Panc1 (cell line): ENCODE measurements at regions not wholly inside any gene's neighbourhood (a gene's known extent, or its start where the extent isn't known, plus 50 kb on each side); places are given as distances from the start of the nearest gene placed in this dataset.

Experiments
- ATAC-seq: fragments of 200-7000 bp; cut with Tn5 transposase; 2 replicates; pipeline ENCODE4 v1.9.1; 2020; ENCODE audit warnings: mild to moderate bottlenecking, moderate library complexity
- BruUV-seq: library from RNA; stranded (reverse); fragments of 400-500 nt; replicated peaks from 2 replicates; lab custom pipeline; 2021; lab: Mats Ljungman, UMichigan
- CTCF ChIA-PET: fragments of 300-600 bp; sonication (Branson Sonifier 250); formaldehyde crosslinking; loops from one replicate; lab custom pipeline; 2022; ENCODE audit warnings: antibody characterized with exemption; lab: Charles Lee
- POLR2A ChIA-PET: fragments of 300-600 bp; sonication (Branson Sonifier 250); formaldehyde crosslinking; loops from one replicate; lab custom pipeline; 2022; ENCODE audit warnings: antibody characterized with exemption; lab: Charles Lee
- DNase-seq: peaks from one replicate; pipeline ENCODE4 v3.0.0-alpha.2; 2010; ENCODE audit warnings: low read depth, low spot score
- H3K27ac ChIP-seq: 2 replicates; pipeline ENCODE4 v1.5.1; 2011; ENCODE audit warnings: mild to moderate bottlenecking, low read length, inconsistent platforms
- H3K27me3 ChIP-seq: fragments of 200-500 bp; sonication (Bioruptor generic); 2 replicates; pipeline ENCODE4 v1.6.0; 2014; ENCODE audit warnings: low read length, inconsistent platforms; ENCODE audit not compliant: control insufficient read depth, insufficient read depth
- H3K36me3 ChIP-seq: fragments of 200-500 bp; sonication (Bioruptor generic); 2 replicates; pipeline ENCODE4 v1.5.1; 2014; ENCODE audit warnings: inconsistent platforms, mild to moderate bottlenecking, low read length, moderate library complexity; ENCODE audit not compliant: control insufficient read depth, insufficient read depth
- H3K4me1 ChIP-seq: 2 replicates; pipeline ENCODE4 v1.5.1; 2011; ENCODE audit warnings: inconsistent platforms, mild to moderate bottlenecking, low read length, moderate library complexity; ENCODE audit not compliant: control insufficient read depth, insufficient read depth
- H3K4me3 ChIP-seq, 2 experiments: 2 replicates each; pipeline ENCODE4 v1.5.1; 2011 to 2012; ENCODE audit warnings: low read depth in 2 of 2, low read length in 2 of 2, mild to moderate bottlenecking in 2 of 2, inconsistent platforms in 1 of 2, moderate library complexity in 1 of 2
- H3K9me3 ChIP-seq: fragments of 200-500 bp; sonication (Bioruptor generic); 2 replicates; pipeline ENCODE4 v1.5.1; 2014; ENCODE audit warnings: low read depth, mild to moderate bottlenecking, inconsistent platforms, low read length, moderate library complexity; ENCODE audit not compliant: control insufficient read depth, insufficient read depth
- POLR2AphosphoS5 ChIP-seq: IDR thresholded peaks from 2 replicates; pipeline ENCODE4 v1.6.1; 2012; ENCODE audit warnings: mild to moderate bottlenecking, low read depth, low read length, moderate library complexity
- SIN3A ChIP-seq: IDR thresholded peaks from 2 replicates; pipeline ENCODE4 v1.6.1; 2012; ENCODE audit warnings: low read depth, mild to moderate bottlenecking, low read length, moderate library complexity, borderline replicate concordance; ENCODE audit not compliant: insufficient read depth
- TCF7L2 ChIP-seq: IDR thresholded peaks from 2 replicates; pipeline ENCODE4 v1.6.1; 2011; ENCODE audit warnings: mild to moderate bottlenecking, low read depth, low read length, inconsistent platforms
- in situ Hi-C: cut with HindIII; loops from 2 replicates; pipeline ENCODE4 v1.10.0; 2016; ENCODE audit warnings: low sequenced_read_pairs, low pct_unique_long_range_greater_than_20kb
- intact Hi-C: fragments of 100-400 bp; cut with micrococcal nuclease; formaldehyde crosslinking; loops from one replicate; pipeline ENCODE4 v1.10.0; 2022; ENCODE audit not compliant: unreplicated experiment
- TF ChIP-seq, protein P1 (sequence below): fragments of 450-650 bp; IDR thresholded peaks from 2 replicates; pipeline ENCODE4 v1.5.1; 2017; ENCODE audit warnings: mild to moderate bottlenecking
- TF ChIP-seq, protein P2 (sequence below), 2 experiments: IDR thresholded peaks; 2 replicates each; pipeline ENCODE4 v1.6.1; 2011 to 2012; ENCODE audit warnings: low read depth in 2 of 2, control low read depth in 1 of 2, low read length in 1 of 2, mild to moderate bottlenecking in 1 of 2, moderate library complexity in 1 of 2; ENCODE audit not compliant: insufficient read depth in 1 of 2

DNA sequence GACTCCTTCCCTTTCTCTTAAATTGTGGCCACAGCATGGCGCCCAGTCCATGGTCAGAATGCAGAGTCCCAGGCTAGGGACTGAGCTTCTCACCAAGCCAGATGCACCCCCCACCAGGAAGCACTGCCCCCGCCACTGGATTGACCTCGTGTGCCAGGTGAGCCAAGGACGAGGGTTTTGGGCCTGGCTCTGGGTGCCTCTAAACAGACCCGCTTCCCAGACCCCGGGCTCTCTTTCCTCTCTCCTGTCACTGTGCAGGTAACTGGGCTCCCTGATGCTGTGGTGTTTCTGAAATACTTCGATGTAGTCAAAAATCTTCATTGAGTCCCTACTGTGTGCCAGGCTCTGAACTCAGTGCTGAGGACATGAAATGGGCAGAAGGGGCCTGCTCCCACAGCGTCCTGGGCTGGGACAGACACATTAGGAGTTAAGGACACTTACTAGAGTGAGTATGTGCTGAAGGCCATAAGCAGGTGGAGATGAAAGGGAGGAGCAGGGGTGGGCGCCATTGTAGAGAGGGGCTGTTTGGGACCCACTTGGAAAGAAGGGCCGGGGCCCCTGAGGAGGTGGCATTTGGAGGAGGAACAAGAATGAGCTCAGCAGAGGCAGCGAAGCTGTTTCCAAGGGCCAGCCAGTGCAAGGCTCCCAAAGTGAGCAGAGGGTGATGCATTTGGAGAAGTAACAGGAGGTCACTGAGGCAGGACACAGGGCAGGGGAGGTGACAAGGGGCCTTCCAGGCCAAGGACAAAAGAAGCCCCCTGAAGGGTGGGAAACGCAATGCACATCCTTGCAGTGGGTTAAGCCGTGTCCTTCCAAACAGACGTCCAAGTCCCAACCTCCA is 217.1 kb downstream of the ANKRD60 start:
- ATAC-seq (no peak), DNase-seq (no peak)
- POLR2A ChIA-PET, result no interaction called here
- Histone ChIP-seq H3K9me3 (peaks cover 7% of the 10 kb centered on the region; the same call in 1 of the 2 replicates), H3K36me3 (no peaks in the 10 kb centered on the region), H3K27me3 (no peaks in the 10 kb centered on the region), H3K27ac (no peak overlapping the region), H3K4me3 (no peak overlapping the region), H3K4me1 (peaks cover under 1% of the 10 kb centered on the region)
- intact Hi-C loops, result no loop called here
- TF ChIP-seq POLR2AphosphoS5 (no peak), SIN3A (no peak), TCF7L2 (no peak)
- TF ChIP-seq, protein P1, sequence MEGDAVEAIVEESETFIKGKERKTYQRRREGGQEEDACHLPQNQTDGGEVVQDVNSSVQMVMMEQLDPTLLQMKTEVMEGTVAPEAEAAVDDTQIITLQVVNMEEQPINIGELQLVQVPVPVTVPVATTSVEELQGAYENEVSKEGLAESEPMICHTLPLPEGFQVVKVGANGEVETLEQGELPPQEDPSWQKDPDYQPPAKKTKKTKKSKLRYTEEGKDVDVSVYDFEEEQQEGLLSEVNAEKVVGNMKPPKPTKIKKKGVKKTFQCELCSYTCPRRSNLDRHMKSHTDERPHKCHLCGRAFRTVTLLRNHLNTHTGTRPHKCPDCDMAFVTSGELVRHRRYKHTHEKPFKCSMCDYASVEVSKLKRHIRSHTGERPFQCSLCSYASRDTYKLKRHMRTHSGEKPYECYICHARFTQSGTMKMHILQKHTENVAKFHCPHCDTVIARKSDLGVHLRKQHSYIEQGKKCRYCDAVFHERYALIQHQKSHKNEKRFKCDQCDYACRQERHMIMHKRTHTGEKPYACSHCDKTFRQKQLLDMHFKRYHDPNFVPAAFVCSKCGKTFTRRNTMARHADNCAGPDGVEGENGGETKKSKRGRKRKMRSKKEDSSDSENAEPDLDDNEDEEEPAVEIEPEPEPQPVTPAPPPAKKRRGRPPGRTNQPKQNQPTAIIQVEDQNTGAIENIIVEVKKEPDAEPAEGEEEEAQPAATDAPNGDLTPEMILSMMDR, result no peak
- TF ChIP-seq, protein P2, sequence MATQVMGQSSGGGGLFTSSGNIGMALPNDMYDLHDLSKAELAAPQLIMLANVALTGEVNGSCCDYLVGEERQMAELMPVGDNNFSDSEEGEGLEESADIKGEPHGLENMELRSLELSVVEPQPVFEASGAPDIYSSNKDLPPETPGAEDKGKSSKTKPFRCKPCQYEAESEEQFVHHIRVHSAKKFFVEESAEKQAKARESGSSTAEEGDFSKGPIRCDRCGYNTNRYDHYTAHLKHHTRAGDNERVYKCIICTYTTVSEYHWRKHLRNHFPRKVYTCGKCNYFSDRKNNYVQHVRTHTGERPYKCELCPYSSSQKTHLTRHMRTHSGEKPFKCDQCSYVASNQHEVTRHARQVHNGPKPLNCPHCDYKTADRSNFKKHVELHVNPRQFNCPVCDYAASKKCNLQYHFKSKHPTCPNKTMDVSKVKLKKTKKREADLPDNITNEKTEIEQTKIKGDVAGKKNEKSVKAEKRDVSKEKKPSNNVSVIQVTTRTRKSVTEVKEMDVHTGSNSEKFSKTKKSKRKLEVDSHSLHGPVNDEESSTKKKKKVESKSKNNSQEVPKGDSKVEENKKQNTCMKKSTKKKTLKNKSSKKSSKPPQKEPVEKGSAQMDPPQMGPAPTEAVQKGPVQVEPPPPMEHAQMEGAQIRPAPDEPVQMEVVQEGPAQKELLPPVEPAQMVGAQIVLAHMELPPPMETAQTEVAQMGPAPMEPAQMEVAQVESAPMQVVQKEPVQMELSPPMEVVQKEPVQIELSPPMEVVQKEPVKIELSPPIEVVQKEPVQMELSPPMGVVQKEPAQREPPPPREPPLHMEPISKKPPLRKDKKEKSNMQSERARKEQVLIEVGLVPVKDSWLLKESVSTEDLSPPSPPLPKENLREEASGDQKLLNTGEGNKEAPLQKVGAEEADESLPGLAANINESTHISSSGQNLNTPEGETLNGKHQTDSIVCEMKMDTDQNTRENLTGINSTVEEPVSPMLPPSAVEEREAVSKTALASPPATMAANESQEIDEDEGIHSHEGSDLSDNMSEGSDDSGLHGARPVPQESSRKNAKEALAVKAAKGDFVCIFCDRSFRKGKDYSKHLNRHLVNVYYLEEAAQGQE (IDR thresholded peaks at IDR 0.05; ENCODE audit: insufficient read depth in 1 of 2, low read depth in 2 of 2, low read length in 1 of 2), result no peak
- CTCF ChIA-PET, result no interaction called here
- no TSS peak for BruUV-seq
- in situ Hi-C loops, result no loop called here

DNA sequence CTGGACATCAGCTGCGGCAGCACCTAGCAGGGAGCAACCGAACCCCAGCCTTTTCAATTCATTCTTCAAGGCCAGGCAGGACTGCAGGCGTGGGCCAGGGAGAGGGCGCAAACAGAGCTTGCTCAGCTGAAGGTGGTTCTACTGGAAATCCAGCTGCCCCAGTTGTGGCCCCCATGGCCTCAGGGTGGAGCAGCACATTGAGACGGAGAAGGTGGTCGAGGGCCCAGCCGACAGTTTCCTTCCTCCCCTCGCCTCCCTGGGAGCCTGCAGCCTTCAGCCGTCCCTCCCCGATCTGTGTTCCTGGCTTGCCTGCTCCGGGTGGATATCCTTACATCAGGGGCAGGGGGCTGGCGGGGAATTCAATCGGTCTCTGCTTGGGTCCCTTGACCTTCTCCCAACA is 217.8 kb downstream of the ANKRD60 start:
- no peak for DNase-seq
- CTCF ChIA-PET, result no interaction called here
- BruUV-seq, result no TSS peak
- Histone ChIP-seq H3K36me3 (no peaks in the 10 kb centered on the region), H3K4me1 (no peaks in the 10 kb centered on the region; the same call in 1 of the 2 replicates), H3K4me3 (no peak overlapping the region), H3K27me3 (no peaks in the 10 kb centered on the region), H3K9me3 (peaks cover 3% of the 10 kb centered on the region; the same call in 1 of the 2 replicates), H3K27ac (no peak overlapping the region)
- in situ Hi-C loops, result no loop called here
- TF ChIP-seq SIN3A (no peak), TCF7L2 (no peak), POLR2AphosphoS5 (no peak)
- TF ChIP-seq, protein P2 (IDR thresholded peaks at IDR 0.05; ENCODE audit: insufficient read depth in 1 of 2, low read depth in 2 of 2, low read length in 1 of 2), result no peak
- TF ChIP-seq, protein P1, result no peak
- POLR2A ChIA-PET, result no interaction called here
- intact Hi-C loops, result no loop called here
- no peak for ATAC-seq
